COLO829 (cell line): ENCODE measurements at regions not wholly inside any gene's neighbourhood (a gene's known extent, or its start where the extent isn't known, plus 50 kb on each side); places are given as distances from the start of the nearest gene placed in this dataset.
A peak's percentile ranks its signal among the peaks of the same experiment; 100 is the strongest.
"Not testable (repeated sequence)": the region's sequence is repeated elsewhere in the genome, so short reads cannot be mapped to it uniquely, and the experiment has no call there.

Experiments used
- DNase-seq: peaks from one replicate; pipeline ENCODE4 v3.0.0; 2012; ENCODE audit warnings: low spot score

- DNase-seq: no peak
These were observed 624.3 kb upstream of the SOX9 start for GRCh38 chr17:71496552-71496951.

GRCh38 chr17:71500761-71501555, 619.9 kb upstream of the SOX9 start:
- no peak for DNase-seq

GRCh38 chr17:71501711-71502110, 619.1 kb upstream of the SOX9 start:
- no peak for DNase-seq

GRCh38 chr17:71502443-71502842, 618.4 kb upstream of the SOX9 start:
- no peak for DNase-seq

GRCh38 chr17:71503710-71504465, 616.9 kb upstream of the SOX9 start:
- no peak for DNase-seq

GRCh38 chr17:71505200-71505599, 615.6 kb upstream of the SOX9 start:
- DNase-seq: no peak

GRCh38 chr17:71505981-71506380, 614.8 kb upstream of the SOX9 start:
- DNase-seq: no peak

GRCh38 chr17:71511266-71511995, 609.4 kb upstream of the SOX9 start:
- DNase-seq: no peak

- DNase-seq: not testable (repeated sequence)
These were observed 607.1 kb upstream of the SOX9 start for GRCh38 chr17:71513725-71514124.

- no peak for DNase-seq
These were observed 604.7 kb upstream of the SOX9 start for GRCh38 chr17:71516149-71516548.

GRCh38 chr17:71519285-71519684, 601.5 kb upstream of the SOX9 start:
- no peak for DNase-seq

- DNase-seq: no peak
These were observed 599.1 kb upstream of the SOX9 start for GRCh38 chr17:71521724-71522123.

GRCh38 chr17:71522383-71522782, 598.4 kb upstream of the SOX9 start:
- no peak for DNase-seq

GRCh38 chr17:71527311-71527710, 593.5 kb upstream of the SOX9 start:
- no peak for DNase-seq

GRCh38 chr17:71528210-71528609, 592.6 kb upstream of the SOX9 start:
- DNase-seq: no peak

- DNase-seq: no peak
These were observed 590.6 kb upstream of the SOX9 start for GRCh38 chr17:71530248-71530647.

- DNase-seq: no peak
These were observed 585.5 kb upstream of the SOX9 start for GRCh38 chr17:71535321-71535720.

- no peak for DNase-seq
These were observed 574.4 kb upstream of the SOX9 start for GRCh38 chr17:71546419-71546818.

GRCh38 chr17:71547904-71548303, 572.9 kb upstream of the SOX9 start:
- no peak for DNase-seq

- DNase-seq: peak; percentile 1
These were observed 572.2 kb upstream of the SOX9 start for GRCh38 chr17:71548540-71549190.

- DNase-seq: no peak
These were observed 570.1 kb upstream of the SOX9 start for GRCh38 chr17:71550675-71551074.

- DNase-seq: no peak
These were observed 567.4 kb upstream of the SOX9 start for GRCh38 chr17:71553381-71553780.
